Fibroblast of lung (primary cell): ENCODE measurements at regions not wholly inside any gene's neighbourhood (a gene's known extent, or its start where the extent isn't known, plus 50 kb on each side); places are given as distances from the start of the nearest gene placed in this dataset.

Experiments
- DNase-seq, 2 donors: peaks; one replicate each; pipeline versions ENCODE4 v3.0.0 to v3.0.0-alpha.2; 2010; ENCODE audit warnings: low read depth in 2 of 2
- H2AFZ ChIP-seq: 2 replicates; pipeline ENCODE4 v1.5.1; 2012; ENCODE audit warnings: low read length, control low read depth, inconsistent platforms
- H3K27ac ChIP-seq: 2 replicates; pipeline ENCODE4 v1.5.1; 2011; ENCODE audit warnings: low read length, control low read depth; ENCODE audit not compliant: insufficient read depth
- H3K27me3 ChIP-seq: 2 replicates; pipeline ENCODE4 v1.5.1; 2011; ENCODE audit warnings: mild to moderate bottlenecking, low read length; ENCODE audit not compliant: control insufficient read depth, insufficient read depth
- H3K36me3 ChIP-seq: 2 replicates; pipeline ENCODE4 v1.5.1; 2011; ENCODE audit warnings: low read length; ENCODE audit not compliant: control insufficient read depth, insufficient read depth
- H3K4me1 ChIP-seq: 2 replicates; pipeline ENCODE4 v1.5.1; 2011; ENCODE audit warnings: low read length; ENCODE audit not compliant: control insufficient read depth, insufficient read depth; ENCODE audit errors: extremely low read depth
- H3K4me2 ChIP-seq: 2 replicates; pipeline ENCODE4 v1.5.1; 2011; ENCODE audit warnings: low read length, control low read depth; ENCODE audit not compliant: insufficient read depth; ENCODE audit errors: extremely low read depth
- H3K4me3 ChIP-seq, 4 experiments: fragments of 200-600 bp in 1 of 4; sonication (generic) in 1 of 4; replicated peaks in 1 of 4; 2 replicates each; pipeline ENCODE4 v1.5.1; 2011 to 2016; ENCODE audit warnings: low read length in 4 of 4, low read depth in 3 of 4, mild to moderate bottlenecking in 3 of 4, control low read depth in 2 of 4, inconsistent platforms in 1 of 4, mixed read lengths in 1 of 4; ENCODE audit not compliant: insufficient read depth in 1 of 4; ENCODE audit errors: control extremely low read depth in 1 of 4
- H3K79me2 ChIP-seq: 2 replicates; pipeline ENCODE4 v1.5.1; 2012; ENCODE audit warnings: mild to moderate bottlenecking, low read length, inconsistent platforms; ENCODE audit not compliant: control insufficient read depth, insufficient read depth
- H3K9ac ChIP-seq: 2 replicates; pipeline ENCODE4 v1.5.1; 2011; ENCODE audit warnings: mild to moderate bottlenecking, low read length, control low read depth; ENCODE audit not compliant: insufficient read depth
- H3K9me3 ChIP-seq: 2 replicates; pipeline ENCODE4 v1.5.1; 2012; ENCODE audit warnings: low read depth, low read length; ENCODE audit not compliant: control insufficient read depth, insufficient read depth
- H4K20me1 ChIP-seq: 2 replicates; pipeline ENCODE4 v1.5.1; 2011; ENCODE audit warnings: low read length; ENCODE audit not compliant: control insufficient read depth, insufficient read depth; ENCODE audit errors: extremely low read depth
- EZH2 ChIP-seq: IDR thresholded peaks from 2 replicates; pipeline ENCODE4 v1.5.1; 2012; ENCODE audit warnings: low read length, control low read depth, mild to moderate bottlenecking; ENCODE audit errors: missing control alignments
- TF ChIP-seq, protein P1 (sequence below), 2 donors: IDR thresholded peaks in 1 of 2; conservative IDR thresholded peaks in 1 of 2; 1 replicate in 1 of 2; 2 replicates in 1 of 2; pipeline ENCODE4 v1.5.1; 2011 to 2012; ENCODE audit warnings: low read length in 2 of 2, control low read depth in 1 of 2, inconsistent platforms in 1 of 2, low read depth in 1 of 2, mild to moderate bottlenecking in 1 of 2

DNA sequence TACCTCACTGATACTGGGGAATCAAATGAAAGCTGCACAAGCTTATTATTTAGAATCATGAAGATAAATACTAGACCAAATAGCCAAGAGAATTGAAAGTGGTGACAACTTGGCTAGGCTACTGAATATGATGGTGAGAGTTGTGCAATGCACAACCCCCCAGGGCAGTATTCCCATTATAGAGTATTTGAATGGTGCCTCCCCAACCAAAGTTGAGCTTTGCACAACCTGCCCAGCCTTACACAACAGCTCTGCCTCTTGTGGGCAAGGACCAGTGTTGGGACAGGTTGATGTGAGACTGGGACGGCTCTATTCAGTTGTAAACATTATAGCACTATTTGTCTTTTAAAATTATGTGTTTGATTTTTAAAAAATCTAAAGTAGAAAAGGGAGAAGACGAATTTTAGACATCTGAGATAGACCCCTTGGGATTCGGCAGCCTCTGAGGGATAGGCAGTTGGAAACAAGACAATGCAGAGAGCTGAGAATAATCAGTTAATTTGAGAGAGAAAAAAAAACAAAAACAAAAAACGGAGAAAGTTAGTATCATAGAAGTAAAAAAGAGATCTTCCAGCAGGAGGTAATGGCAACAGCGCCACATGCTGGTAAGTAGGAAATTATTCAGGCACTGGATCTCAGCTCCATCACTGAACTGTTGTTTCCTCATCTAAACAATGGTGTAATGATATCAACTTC, 91.0 kb upstream of the KCNA3 start:
- H3K36me3 ChIP-seq = no peaks in the 10 kb centered on the region
- no peaks in the 10 kb centered on the region for H3K79me2 ChIP-seq
- H3K9ac ChIP-seq = no peak overlapping the region
- DNase-seq = peak; percentile 26 to 76
- TF ChIP-seq, protein P1, sequence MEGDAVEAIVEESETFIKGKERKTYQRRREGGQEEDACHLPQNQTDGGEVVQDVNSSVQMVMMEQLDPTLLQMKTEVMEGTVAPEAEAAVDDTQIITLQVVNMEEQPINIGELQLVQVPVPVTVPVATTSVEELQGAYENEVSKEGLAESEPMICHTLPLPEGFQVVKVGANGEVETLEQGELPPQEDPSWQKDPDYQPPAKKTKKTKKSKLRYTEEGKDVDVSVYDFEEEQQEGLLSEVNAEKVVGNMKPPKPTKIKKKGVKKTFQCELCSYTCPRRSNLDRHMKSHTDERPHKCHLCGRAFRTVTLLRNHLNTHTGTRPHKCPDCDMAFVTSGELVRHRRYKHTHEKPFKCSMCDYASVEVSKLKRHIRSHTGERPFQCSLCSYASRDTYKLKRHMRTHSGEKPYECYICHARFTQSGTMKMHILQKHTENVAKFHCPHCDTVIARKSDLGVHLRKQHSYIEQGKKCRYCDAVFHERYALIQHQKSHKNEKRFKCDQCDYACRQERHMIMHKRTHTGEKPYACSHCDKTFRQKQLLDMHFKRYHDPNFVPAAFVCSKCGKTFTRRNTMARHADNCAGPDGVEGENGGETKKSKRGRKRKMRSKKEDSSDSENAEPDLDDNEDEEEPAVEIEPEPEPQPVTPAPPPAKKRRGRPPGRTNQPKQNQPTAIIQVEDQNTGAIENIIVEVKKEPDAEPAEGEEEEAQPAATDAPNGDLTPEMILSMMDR (conservative IDR thresholded peaks at IDR 0.05 in 1 of 2, IDR thresholded peaks at IDR 0.05 in 1 of 2; ENCODE audit: low read depth in 1 of 2, low read length in 2 of 2) = peak; percentile 83 to 88
- no peak for TF ChIP-seq EZH2
- H3K4me2 ChIP-seq = no peak overlapping the region
- H3K9me3 ChIP-seq = no peaks in the 10 kb centered on the region
- H3K4me1 ChIP-seq = no peaks in the 10 kb centered on the region
- no peak overlapping the region for H3K4me3 ChIP-seq
- peaks cover 4% of the 10 kb centered on the region for H3K27me3 ChIP-seq
- no peaks in the 10 kb centered on the region for H4K20me1 ChIP-seq
- no peak overlapping the region for H2AFZ ChIP-seq
- no peak overlapping the region for H3K27ac ChIP-seq

DNA sequence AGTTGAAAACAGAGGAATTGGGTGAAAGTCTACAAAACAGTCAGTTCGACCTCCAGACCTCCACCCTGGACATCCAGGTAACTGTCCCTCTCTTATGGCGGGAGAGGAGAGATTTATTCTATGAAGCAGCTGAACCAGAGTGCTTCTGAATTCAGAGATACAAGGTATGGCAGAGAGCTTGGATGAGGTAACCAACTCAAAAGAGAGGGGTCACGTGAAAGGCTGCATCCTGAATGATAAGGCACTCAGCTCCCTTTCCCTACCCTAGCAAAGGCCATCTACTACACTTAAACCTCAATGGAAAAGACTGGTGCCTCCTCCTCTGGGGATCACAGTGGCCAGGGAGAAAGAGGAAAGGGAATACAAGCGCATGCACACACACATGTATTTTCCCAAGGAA, 88.4 kb upstream of the KCNA3 start:
- DNase-seq = no peak
- Histone ChIP-seq H3K36me3 (no peaks in the 10 kb centered on the region), H3K79me2 (no peaks in the 10 kb centered on the region), H3K4me2 (no peak overlapping the region), H3K9me3 (no peaks in the 10 kb centered on the region), H2AFZ (no peak overlapping the region), H4K20me1 (no peaks in the 10 kb centered on the region), H3K27me3 (peaks cover 4% of the 10 kb centered on the region), H3K4me1 (no peaks in the 10 kb centered on the region), H3K27ac (no peak overlapping the region), H3K4me3 (no peak overlapping the region), H3K9ac (no peak overlapping the region)
- TF ChIP-seq EZH2 = no peak
- TF ChIP-seq, protein P1 (conservative IDR thresholded peaks at IDR 0.05 in 1 of 2, IDR thresholded peaks at IDR 0.05 in 1 of 2; ENCODE audit: low read depth in 1 of 2, low read length in 2 of 2) = no peak

DNA sequence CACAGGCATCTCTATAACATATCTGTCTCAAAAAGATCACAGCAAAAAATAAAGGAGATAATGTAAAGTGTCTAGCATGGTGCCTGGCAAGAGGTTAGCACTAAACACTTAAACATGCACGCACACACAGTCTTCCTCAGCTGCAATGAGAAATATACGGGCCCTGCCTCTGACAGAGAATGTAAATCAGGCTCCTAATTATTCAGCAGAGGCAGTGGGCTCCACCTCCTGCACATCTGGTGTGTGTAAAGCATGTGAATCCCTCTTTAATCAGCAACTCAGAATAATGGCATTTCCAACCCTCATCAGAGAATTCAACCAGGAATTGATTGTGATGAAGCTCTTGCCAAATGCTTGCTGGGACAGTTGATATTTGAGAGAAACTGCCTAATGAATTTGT, 85.6 kb upstream of the KCNA3 start:
- no peaks in the 10 kb centered on the region for H3K79me2 ChIP-seq
- H3K27ac ChIP-seq = no peak overlapping the region
- no peak overlapping the region for H3K4me2 ChIP-seq
- no peaks in the 10 kb centered on the region for H3K27me3 ChIP-seq
- no peaks in the 10 kb centered on the region for H3K36me3 ChIP-seq
- H3K9me3 ChIP-seq = no peaks in the 10 kb centered on the region
- no peak overlapping the region for H2AFZ ChIP-seq
- no peaks in the 10 kb centered on the region for H3K4me1 ChIP-seq
- no peaks in the 10 kb centered on the region for H4K20me1 ChIP-seq
- H3K9ac ChIP-seq = no peak overlapping the region
- TF ChIP-seq, protein P1 (conservative IDR thresholded peaks at IDR 0.05 in 1 of 2, IDR thresholded peaks at IDR 0.05 in 1 of 2; ENCODE audit: low read depth in 1 of 2, low read length in 2 of 2) = no peak
- no peak for TF ChIP-seq EZH2
- no peak for DNase-seq
- no peak overlapping the region for H3K4me3 ChIP-seq
